ENCODE measurements at regions not wholly inside any gene's neighbourhood (a gene's known extent, or its start where the extent isn't known, plus 50 kb on each side); places are given as distances from the start of the nearest gene placed in this dataset.
"Not testable (repeated sequence)": the region's sequence is repeated elsewhere in the genome, so short reads cannot be mapped to it uniquely, and the experiment has no call there.

DNA sequence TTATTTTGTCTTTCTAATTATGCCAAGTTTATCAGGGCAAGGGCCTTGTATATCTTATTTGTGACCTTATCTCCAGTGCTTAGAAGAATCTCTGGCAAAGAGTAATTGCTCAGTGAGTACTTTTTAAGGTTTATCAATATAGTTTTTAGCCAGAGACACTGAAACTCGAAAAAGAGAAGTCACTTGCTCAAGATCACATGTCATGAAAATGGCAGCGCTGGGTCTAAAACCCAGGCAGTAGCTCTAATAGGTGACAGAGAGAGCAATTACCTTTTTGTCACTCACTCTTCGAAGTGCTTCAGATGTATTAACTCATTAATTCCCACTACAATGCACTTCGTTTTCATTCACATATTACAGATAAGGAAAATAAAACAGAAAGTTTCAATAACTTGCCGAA, 667.5 kb downstream of the DOK5 start:
- no peak for DNase-seq

DNA sequence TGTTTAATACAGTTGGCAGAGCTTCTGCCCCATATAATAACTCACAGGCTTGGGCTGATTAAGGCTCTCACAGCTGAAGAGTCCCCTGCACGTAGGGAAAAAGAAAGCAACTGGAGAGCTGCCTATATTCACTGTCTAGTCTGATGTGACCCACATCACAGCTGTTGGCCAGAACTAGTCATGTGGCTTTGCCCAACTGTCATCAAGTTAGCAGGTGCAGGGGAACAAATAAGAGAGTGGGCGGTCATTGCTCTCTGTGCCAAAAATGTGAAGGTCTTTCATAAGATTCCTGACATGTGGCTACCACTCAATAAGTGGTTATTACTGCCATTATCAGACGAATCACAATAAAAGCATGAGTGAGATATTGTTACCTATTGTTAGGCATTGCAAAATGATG, 665.2 kb downstream of the DOK5 start:
- no peak for DNase-seq

DNA sequence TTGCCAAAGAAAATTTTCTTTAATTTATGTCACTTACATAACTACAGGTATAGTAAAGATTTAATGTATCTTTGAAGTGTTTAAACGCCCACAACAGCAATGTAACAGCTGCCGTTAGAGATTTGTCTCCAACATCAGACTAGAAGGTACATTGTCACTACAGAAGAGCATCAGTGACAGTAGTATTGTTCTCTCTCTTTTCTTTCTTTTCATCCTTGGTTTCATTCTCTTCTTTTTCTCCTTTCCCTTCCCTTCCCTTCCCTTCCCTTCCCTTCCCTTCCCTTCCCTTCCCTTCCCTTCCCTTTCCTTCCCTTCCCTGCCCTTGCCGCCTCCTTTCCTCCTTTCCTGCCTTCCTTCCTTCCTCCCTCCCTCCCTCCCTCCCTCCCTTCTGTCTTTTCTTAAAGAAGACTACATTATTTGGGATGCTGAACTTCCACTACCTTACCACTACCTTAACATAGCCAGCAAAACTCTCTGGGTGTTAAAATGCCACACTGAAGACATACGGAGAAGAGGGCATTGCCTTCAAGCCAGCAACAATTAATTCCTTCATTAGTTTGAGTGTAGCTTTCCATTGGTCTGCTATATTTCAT, 663.9 kb downstream of the DOK5 start:
- DNase-seq: no peak

DNA sequence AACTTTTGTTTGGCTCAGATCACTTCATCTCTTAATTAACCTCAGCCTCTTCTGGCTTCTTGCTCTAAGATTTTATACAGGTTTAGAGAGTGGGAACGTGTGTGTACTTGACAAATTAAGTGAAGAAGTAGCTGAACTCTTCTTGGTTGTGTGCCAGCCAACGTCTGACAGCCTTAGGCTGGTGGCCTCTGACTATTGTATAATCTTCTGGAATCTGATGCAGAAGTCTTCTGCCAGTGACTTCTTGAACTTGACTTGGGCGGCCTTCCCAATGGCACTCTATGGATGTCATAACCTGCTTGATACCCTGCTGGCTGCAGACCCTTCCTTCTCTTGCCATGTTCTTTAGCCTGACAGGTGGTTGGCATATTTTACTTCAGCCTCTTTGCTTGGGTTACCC, 660.5 kb downstream of the DOK5 start:
- DNase-seq: no peak

DNA sequence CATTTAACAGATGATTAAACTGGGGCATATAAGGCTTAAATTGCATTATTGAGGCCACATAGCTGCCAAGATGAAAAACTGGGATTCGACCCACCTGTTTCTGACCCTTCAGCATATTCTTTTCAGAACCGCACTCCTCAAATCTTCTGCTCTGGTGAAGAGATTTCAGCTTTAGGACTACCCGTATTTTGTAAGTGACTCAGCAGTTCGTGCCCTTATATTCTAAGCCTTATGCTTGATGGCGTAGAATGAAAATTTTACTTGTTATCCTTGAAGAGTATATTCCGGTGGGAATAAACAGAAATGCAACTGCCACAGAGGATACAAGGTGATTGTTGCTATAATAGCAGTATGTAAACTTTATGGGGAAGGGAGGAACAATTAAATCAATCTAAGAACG, 657.1 kb downstream of the DOK5 start:
- DNase-seq: no peak

DNA sequence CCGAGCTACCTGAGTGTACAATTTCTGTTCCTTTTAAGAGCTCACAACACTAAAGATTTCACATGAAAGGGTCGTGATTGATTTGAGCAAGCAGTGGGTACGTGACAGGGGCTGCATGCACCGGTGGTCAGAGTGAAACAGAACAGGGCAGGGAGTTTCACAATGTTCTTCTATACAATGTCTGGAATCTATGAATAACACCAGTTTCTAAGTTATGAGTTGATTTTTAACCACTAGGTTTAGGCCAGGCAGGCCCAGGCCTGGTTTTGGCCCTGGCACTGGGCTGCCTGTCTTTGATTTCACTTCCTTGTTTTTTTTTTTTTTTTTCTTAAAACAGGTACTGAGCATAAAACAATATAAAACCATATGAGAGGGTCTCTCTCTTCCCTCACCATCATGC, 642.2 kb downstream of the DOK5 start:
- not testable (repeated sequence) for DNase-seq

DNA sequence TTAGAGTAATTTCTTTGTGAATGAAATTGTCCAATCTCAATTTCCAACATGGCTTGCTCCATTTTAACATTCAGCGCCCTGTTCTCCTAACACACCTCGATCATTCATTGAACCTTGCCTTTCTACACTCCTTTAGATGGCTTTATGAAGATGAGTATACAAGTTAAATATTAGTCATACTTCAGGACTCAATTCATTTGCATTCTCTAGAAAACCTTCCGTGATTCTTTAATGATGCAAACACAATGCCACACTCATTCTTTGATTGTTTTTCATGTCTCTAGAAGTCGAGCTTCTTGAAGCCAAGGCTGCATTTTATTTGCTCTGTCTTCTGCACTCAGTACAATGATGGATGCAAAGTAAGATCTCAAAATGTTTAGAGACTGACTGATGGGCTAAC, 641.2 kb downstream of the DOK5 start:
- DNase-seq: no peak

DNA sequence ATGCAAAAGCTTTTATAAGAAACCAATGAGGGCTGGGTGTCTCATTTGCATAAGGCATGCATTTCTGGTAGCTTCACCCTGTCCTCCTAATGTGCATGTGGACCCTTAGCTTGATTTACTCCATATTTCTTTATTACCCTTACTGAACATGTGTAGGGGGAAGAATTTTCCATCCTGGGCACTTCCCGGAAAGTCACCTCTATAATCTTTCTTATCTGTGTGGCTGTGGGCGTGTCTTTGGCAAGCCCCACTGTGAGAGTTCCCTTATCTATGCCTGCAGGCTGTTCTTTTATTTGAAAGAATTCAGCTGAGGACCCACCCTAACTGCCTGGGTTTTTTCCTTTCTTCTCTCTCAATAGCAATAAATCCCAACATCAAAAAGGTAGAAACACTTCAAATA, 627.8 kb downstream of the DOK5 start:
- DNase-seq: no peak

DNA sequence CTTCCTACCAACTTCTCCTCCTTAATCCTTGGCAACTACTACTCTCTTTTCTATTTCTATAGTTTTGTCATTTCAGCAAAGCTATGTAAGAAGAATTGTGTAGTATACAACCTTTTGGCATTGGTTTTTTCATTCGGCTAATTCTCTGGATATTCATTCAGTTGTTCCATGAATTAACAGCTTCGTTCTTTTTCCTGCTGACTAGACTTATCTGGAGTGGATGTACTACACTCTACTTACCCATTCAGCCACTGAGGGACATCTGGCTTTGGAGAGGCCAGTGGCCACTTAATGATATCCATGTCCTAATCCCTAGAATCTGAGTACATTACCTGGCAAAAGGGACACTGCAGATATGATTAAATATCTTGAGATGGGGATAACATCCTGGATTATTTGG, 623.9 kb downstream of the DOK5 start:
- DNase-seq: no peak

DNA sequence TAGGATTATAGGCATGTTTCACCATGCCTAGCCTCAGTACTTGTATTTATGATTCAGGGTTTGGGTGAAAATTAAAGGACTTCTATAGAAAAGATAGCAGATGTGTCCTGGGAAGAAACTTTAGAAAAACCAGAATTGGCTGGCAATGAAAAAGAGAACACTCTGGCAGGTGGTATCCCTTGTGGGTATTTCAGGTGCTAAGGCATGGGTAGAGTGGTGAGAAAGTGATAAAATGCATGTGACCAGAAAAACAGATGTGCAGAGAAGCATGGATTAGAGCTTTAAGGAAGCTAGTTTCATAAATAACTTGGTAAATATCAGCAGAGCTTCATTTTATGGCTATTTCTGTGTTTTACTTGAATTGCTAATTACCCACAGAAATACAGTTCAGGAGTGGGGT, 622.2 kb downstream of the DOK5 start:
- DNase-seq: no peak

DNA sequence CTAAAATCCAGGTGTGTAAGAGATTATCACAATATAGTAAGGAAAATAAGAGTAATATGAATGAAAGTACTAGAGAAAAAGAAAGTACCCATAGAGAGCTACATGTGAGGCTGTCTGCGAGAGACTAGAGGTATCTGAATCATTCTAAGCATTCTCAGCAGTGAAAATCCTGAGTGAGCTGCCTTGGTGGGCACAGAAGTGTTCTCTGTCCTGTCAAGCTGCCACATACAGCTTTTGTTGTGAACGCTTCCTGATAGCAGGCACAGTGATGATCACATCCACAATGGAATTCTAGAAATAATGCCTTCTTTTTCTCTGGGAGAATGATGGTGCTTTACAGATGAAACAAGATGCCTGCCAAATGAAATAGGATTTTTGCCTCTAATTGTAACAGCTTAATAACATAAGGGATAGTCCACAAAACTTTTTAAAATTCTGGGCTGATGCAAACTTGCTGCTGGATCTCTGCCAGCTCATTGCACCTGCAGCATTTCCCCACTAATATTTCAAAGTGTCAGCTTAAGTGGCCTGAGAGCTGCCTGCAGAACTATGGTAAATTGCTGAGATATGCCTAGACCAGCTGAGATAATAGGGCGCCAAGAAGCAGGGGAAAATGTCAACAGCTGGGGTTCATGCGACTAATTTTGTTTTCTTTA, 620.5 kb downstream of the DOK5 start:
- no peak for DNase-seq

DNA sequence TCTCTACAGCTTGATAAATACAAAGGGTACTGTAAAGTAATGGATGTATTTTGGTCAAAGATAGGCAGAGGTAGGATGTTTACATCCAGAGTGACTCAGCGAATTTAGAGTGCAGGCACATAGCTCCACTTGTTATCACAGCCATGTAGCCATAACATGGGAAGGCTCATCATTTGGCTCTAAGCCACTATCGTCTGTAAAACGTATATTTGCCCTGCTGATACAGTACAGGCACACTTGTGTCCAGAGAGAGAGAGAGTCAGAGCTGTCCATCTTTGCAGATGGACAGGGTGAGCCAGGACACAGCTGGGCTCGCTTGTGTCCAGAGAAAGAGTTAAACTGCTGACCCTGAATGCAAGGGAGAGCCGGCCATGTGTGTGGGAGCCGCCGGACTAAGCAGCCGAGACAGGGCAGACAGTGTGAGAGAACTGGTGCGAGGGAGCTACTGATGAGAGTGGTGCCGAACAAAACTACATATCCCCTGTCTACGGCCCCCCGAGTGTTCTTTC, 619.0 kb downstream of the DOK5 start:
- no peak for DNase-seq

DNA sequence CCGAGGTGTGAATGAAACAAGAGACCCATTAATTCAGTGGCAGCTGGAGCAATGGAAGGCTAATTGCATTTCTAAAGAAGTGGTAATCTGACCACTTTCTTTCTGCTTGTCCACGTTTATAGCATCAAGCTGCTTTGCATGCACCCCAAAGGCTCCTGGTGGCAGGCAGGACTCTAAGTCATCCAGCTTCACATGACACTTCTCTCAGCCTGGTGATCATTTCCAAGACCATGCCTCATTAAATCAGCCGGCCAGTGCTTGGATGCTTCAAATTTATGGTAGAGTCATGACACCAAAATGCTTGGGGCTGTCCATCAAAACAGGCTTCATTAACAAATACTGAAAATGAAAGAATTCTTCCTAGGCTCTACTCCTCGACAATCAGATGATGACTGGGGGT, 614.9 kb downstream of the DOK5 start:
- no peak for DNase-seq

DNA sequence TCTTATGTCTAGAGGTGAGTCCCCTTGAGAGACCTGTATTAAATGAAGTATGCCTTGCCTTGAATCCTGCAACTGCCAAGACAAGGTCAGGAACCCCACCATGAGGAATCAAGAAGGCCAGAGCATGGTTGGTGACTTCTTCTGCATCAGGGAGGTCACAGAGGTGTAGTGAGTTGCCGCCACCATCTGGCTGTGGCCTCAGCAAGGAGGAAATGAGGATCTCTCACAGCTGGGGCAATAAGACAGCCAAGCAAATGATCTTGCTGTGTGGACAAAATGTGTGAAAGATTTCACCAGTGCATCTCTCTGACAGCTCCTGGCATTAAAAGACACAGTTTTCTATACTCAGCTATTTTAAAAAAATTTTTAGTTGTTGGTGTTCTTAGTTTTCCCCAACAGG, 611.0 kb downstream of the DOK5 start:
- DNase-seq: no peak

DNA sequence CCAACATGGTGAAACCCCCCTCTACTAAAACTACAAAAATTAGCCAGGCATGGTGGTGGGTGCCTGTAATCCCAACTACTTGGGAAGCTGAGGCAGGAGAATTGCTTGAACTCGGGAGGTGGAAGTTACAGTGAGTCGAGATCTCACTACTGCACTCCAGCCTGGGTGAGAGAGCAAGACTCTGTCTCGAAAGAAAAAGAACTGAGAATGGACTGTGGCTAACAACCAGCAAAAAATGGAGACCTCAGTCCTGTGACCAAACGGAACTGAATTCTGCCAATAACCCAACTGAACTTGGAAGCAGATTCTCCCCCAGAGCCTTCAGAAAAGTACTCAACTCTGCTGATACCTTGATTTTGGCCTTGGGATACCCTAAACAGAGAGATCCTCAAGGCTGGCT, 604.5 kb downstream of the DOK5 start:
- no peak for DNase-seq

DNA sequence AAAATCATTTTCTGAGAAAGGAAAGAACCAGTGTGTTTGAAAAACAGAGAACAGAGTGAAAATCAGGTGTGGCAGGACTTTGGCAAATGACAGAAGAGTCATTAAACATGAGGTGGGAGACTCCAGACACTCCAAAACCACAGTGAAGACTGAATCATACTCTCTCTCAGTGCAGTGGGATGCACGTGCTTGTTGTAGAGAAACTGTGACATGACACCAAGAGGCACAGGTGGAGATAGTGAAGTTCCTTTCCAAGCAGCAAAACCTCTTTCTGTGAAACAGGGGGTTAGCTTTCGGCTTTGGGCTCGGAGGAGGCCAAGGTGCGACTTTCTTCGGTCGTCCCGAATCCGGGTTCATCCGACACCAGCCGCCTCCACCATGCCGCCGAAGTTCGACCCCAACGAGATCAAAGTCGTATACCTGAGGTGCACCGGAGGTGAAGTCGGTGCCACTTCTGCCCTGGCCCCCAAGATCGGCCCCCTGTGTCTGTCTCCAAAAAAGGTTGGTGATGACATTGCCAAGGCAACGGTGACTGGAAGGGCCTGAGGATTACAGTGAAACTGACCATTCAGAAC, 599.0 kb downstream of the DOK5 start:
- not testable (repeated sequence) for DNase-seq

DNA sequence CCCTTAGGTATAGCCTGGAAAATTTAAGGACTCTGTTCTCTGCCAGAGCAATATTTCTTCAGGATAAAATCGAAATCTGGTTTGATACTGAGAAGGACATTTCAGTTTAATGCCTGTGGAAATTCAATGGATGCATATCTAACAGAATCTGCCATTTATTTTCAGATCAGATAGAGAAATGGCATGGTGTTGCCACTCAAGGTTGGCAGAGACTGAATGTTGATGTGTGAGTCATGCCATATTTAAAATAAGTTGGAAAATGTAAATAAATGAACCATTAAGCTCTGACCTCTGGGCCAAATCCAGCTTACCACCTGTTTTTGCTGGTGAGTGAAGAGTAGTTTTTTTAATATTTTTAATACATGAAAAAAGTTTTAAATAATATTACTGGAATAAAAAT, 594.6 kb downstream of the DOK5 start:
- no peak for DNase-seq

DNA sequence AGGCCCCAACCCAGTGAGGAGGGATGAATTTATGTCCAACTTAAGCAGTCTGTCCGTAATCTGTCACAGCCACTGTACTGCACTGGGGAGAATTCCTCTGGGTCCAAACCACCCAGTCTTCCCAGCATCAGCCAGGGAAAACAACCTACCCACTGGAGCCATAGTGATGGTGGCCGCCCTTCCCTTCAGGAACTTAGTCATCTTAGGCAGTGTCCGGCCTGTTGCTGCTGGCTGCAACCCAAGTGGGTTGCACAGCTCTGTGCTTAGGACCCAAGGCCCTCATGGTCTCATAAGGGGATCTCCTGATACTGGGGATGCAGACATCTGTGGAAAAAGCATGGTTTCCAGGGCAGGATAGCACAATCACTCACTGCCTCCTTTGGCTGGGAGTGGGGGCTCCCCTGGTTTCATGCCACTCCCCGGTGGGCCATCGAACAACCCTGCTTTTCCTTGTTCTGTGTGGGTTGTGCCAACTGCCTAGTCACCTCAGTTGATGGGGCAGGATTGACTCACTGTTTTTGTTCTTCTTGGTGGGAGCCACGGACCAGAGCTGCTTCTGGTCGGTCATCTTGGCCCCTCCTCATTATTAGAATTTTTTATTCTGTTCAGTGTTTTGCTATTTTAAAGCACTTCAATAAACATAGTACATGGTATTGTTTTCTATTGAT, 591.9 kb downstream of the DOK5 start:
- no peak for DNase-seq

DNA sequence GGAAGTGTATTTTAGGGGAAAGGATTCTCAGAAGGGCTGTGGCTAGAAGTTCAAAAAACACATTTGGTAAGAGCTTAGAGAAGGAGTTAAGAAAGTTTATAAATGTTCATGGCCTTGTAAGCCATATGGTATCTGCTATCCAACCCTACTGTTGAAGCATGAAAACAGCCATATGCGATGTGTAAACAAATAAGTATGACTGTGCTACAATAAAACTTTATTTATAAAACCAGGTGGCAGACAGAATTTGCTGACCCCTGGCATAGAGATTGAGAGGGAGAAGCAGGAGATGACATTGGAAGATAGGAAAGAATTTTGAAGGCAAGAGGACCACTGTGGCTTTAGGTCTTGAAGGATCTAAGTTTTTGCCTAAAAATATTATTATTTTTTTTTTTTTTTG, 583.5 kb downstream of the DOK5 start:
- DNase-seq: no peak

DNA sequence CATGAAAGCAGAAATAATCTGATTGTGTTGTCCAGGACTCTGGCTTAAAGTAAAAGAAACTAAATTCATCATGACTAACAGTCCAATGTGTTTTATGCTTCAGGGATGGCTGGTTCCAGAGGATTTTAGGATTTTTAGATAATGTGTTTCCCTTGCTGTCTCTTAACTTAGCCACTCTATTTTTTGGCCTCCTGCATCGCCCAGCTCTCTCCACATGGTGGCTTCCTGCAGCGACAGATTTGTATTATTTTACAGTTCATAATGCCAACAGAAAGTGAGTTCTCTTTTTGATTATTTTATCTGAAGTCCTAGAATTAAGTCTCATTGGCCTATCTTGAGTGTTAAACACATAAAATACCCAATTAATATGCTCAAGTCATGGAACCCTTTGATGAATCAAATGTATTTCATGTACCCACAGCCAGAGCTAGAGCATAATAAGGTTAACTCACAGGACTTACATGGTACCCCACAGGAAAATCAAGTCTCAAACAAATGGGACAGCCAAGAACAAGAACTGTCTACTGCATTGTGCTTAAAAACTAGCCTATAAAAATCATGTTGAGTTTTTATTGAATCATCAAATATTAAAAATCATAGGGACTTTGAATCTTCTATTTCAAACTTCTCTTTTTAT, 582.5 kb downstream of the DOK5 start:
- DNase-seq: no peak

DNA sequence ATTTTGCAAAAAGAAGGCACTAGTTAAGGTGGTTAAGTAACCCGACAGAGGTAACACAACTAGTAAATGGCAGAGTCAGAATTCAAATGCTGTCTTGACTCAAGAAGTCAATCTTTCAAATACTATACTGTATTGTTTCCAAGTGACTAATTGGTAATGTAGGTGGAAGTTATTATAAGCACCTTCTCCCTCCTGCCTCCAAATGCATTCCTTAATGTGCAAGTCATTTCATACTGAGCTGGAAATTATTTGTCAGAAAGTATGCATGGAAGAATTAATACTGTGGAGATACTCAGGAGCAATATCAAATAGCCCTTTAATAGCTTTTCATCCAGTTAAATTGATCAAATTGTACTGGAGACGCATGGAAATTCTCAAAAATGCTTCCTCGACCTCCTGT, 579.1 kb downstream of the DOK5 start:
- DNase-seq: no peak

DNA sequence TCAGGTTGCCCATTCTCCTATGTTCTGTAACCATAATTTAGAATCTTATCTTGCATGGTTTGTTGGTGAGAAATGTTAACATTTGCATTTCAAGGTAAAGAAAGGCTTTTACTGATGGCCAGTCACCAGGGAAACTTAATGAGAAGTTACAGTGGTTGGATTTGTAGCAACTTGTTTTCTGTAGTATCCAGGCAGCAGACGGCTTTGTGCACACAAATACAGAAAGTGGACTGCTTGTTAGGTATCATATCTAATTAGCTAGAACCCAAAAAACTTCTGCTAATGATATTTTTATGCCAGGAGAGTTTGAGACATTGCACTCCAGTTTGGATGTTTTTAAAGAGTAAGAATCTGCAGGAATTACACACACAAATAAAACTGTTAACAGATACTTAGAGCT, 578.0 kb downstream of the DOK5 start:
- no peak for DNase-seq

DNA sequence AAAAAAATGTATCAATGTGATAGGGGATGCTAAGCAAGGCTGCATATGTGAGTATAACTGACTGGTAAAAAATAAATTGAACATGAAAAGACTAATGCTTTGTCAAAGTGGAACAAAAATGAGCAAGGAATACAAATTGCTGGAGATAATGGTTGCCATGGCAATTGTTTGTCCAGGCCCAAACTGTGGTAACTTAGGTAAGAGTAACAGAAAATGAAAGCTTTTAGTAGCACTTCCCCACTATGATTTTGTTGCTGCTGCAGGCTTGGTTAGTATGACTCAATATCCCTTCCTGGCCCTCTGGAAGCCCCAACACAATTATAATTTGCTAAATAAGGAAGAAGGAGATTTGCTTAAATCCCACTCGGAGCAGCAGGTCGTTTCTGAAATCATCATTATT, 577.1 kb downstream of the DOK5 start:
- DNase-seq: no peak

DNA sequence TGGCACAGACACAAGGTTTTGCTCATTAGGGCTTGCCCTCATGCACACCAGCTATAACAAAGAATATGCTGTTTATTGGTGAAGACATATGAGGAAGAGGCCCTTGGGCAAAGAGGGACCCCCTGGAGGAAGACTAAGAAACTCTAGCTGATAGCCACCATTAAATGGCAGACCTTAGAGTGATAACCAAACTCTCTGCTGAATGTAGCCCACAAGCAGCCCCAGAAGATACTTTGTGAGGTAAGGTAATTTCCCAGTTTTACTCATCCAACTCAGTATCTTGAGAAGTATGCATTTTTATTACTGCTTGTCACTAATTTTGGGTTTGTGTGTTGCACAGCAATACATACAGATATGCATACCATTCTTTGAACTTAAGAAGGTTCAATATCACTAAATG, 563.3 kb downstream of the DOK5 start:
- no peak for DNase-seq
